NOMO-1 treated with dmso at 0.1 percent for 144 hours (cell line): ENCODE measurements at regions not wholly inside any gene's neighbourhood (a gene's known extent, or its start where the extent isn't known, plus 50 kb on each side); places are given as distances from the start of the nearest gene placed in this dataset.
A peak's percentile ranks its signal among the peaks of the same experiment; 100 is the strongest.

Source experiments
- DNase-seq: peaks from one replicate; lab custom pipeline; 2025; ENCODE audit not compliant: unreplicated experiment; lab: John Stamatoyannopoulos, UW

DNA sequence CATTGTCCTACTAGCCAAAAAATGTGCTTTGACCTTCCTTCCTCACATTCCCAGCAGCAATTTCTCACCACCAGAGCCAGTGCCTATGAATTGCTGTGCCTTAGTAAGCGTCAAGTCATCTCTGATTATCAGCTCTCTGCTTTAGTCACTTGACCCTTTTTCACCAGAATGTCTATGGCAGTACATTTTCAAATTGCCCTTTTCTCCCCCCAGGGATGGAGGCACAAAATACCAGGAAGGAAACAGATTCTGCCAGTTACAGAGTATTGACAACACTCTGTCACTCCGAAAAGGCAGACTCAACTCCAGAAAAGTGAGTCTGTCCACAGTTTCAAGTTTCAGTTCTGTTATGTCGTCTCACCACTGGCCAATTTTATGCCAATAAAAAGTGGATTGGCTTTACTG is 167.4 kb downstream of the TNFSF18 start:
- no peak for DNase-seq

DNA sequence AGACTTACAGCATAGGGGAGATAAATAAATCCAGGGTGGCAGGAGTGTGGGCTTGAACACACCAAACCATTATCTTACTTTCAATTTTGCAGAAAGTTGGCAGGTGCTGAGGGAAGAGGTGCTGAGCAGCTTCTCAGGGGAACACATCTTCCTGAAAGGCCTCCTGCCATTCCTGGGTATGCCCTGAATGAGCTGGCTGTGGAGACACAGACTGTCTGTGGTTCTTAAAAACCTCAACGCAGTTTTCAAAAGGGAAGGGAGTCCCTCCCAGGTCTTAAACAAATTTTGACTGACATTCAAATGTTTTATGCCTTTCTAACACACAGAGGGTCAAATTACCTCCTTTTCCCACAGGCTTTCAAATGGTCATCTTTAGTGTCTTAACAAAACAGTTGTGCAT is 166.9 kb downstream of the TNFSF18 start:
- no peak for DNase-seq

DNA sequence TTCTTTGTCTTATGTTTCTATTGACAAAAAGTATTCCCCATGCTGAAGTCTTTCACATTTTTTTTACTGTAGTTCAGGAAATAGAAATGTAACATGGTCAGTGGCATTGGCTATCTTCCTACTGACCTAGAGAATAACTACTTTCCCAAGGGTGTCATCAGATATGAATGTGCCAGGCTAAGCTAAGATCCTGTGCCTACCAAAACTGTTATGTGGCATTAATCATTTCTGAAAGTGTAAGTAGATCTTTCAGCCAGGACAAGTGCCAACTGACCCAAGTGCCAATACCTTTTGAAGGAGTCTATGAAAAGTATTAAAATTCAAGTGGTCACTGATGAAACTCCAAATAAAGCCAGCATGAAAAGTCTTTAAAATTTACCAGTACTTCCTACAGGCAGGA is 165.3 kb downstream of the TNFSF18 start:
- no peak for DNase-seq

DNA sequence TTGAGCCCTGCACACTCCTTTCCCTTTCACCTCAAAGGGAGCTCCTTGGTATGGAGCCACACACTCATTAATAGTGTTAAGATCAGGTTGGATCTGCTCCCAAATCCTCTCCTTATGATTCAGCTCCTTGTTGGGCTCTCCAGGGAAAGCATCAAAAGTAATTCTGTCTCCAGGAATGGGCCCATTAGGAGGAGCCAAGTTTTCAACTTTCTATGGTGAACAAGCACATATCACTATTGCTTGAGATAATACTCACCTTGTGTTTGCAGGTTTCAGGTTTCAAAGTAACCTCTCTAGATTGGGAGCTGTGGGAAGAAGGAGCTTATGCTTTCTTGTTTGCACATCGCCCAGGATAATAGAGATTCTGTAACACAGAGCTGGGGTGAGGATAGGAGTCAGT is 164.8 kb downstream of the TNFSF18 start:
- no peak for DNase-seq

DNA sequence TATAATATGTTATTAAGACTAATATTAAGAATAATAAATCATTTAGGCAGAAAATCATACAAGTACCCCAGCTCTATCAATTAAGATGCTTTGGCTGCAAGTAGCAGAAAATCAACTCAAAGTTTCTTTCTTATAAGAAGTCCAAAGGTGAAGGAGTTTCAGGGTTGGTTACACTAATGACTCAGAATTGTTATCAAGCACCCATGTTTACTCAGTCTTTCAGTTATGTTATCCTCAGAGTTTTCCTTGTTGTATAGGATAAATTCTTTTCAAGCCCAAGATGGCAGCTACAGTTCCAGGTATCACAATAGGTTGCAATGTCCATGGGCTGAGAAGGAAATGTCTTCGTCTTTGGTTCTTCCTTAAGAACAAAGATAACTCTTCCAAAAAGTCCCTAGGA is 163.6 kb downstream of the TNFSF18 start:
- no peak for DNase-seq

DNA sequence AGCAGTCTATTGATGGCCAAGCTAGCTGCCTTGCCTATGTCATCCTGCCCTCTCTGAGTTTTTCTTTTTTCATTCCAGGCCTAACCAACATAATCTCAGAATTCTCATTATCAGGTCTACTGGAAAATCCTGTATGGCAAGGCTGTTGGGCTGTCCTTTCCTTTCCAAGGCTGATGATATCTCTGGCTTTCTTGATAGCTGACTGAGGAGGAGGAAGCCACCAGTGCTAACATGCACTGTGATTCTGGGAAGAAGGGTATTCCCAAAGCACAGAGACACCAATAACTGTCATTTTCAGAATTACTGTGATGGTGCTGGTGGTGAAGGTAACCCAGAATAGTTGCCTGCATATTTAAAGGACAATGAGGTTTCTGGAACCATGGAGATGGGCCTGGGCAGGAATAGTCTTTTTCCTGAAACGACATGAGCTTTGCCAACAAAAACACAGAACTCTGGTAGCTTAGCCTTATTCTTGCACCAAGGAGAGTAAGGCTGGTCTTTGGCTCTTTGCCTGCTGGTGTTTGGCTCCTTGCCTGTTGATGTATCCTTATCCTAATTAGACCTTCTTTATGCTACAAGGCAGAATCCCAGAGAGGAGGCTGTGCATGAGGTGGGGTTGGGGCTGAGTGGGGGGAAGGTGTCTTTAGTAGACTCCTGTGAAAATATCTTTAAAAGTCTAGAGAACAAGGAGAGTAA is 157.4 kb downstream of the TNFSF18 start:
- DNase-seq, result no peak

DNA sequence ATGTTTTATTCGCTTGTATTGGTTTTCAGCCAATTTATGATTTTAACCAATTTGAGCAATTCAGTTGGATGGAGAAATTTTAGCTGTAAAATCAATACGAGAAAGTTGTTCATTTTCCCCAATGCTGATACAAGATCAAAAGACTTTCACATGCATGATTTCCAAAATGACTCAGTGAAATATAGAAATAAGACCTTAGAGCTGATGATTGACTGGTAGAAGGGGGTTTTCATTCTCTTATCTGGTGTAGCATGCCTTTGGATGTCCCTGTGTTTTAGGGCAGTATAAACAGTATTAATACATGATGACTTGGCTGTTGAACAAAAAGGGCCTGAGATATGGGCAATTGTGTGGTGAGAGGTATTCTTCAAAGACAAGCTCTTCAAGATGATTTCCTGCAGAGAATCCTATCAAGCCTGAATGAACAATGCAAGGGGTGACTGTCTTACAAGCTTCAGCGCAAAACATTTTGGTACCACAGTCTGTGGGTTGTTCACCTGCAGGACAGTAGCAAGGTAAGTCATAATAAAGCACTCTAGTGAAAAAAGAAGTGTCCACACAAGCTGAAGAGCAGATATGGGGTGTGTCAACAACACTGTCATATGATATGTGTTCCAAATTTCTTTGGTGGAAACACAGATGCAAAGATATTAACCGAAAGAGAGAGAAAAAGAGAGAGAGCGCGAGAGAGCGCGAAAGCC is 156.2 kb downstream of the TNFSF18 start:
- DNase-seq, result no peak

DNA sequence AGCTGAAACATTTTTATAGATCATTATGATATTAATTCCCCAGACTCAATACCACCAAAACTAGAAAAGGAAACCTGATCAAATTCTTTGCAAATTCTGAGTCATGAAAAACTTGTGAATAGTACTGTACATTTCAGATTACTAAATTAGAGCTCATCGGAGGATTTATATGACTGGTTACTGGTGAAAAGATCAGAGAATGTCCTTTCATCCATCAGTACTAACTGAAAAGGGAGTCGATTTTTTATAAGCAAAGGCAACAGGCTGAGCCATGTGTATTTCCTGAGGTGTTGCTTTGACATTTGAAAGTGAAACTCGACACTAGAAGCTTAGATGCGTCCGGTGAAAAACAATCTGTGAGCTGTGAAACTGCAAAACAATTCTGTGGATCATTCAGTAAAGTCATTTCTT is 155.7 kb downstream of the TNFSF18 start:
- no peak for DNase-seq

DNA sequence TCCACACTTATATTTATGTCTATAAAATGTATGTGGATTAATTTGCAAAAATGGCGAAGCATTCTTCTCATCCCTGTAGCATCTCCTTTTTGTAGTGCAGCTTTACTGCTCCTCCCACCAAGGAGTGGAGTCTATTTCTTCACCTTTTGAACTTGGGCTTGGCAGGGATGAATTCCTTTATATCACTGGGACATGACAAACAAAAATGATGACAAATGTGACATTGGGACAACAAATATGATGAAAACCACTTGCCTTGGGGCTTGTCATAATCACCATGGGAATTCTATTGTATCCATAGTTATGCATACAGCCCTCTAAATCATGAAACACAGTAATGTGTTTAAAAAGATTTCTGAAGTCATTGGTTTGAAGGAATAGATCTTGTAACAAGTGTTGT is 155.0 kb downstream of the TNFSF18 start:
- DNase-seq, result no peak

DNA sequence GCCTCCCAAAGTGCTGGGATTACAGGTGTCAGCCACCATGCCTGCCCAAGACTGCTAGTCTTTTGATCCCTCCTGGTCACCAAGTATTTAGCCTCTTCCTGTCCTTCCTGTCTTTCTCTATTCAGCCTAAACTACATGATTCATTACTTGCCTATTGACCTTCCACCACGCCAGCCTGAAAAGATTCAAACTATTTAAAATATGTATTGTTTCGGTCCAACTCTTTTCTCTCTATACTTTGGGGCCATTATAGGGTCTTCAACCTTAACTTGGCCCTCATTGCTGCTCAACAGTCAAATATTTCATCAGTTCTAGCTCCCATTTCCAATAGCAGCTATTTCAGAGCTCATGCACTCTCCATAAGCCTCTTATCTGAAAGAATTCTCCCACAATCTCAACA is 153.0 kb downstream of the TNFSF18 start:
- no peak for DNase-seq

DNA sequence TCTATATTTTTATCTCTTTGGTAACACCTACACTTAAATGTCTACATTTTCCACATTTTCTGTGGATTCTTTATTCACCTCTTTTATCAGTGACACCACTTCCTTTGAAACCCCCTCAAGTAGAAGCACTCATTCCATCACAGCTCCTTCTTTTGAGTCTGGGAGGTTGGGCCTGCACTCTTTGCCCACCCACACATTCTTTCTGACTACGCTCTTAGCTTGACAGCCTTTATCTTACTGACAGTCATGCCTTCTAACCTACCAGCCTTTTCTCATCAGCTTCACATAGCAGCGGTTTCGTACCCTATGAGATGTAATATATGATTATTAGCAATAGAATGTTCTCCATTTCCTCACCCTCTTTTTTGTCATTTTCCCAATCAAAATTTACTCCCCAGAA is 151.9 kb downstream of the TNFSF18 start:
- DNase-seq, result no peak

DNA sequence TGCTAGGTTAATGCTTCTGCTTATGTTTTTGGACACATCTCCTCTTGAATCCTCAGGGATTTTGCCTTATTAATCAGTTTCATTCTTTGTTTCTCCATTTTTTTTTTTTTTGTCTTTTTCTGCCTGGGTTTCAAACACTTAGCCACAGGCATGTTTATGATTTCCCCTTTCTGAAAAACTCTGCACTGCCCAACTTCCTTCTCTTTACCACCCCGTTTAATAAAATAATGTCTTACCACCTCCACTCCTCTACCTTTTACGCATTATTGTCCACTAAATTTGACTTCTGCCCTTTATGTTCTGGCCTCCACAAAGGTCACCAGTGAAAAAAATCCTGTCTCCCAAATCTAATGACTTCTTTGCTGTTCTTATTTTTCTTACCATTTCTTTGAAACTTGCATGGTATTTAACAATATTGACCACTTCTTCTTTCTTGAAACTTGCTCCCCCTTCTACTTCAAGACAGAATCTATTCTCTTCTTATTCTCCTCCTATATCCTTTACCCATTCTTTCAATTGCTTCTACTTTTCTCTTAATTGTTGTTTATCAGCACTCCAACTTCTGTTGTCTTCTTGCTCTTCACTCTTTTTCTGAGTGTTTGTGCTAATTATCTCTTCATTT is 150.3 kb downstream of the TNFSF18 start:
- DNase-seq, result peak; percentile 46

DNA sequence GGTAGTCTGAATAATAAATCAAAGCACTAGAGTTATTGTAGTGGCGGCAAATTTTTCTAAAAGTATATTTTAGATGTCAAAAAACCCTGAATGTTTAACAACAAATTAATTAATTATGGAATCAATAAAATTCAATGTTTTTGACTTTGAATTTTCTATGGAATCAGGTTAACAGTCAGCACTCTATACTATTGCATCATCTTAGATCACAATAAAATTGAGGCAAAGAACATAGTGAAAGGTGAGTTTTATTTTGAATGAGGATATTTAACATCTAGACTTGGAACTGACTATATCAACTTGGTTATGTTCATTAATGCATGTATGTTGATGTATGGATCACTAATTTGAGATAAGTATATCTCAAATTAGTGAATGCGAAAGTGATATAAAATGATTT is 148.5 kb downstream of the TNFSF18 start:
- DNase-seq, result no peak

DNA sequence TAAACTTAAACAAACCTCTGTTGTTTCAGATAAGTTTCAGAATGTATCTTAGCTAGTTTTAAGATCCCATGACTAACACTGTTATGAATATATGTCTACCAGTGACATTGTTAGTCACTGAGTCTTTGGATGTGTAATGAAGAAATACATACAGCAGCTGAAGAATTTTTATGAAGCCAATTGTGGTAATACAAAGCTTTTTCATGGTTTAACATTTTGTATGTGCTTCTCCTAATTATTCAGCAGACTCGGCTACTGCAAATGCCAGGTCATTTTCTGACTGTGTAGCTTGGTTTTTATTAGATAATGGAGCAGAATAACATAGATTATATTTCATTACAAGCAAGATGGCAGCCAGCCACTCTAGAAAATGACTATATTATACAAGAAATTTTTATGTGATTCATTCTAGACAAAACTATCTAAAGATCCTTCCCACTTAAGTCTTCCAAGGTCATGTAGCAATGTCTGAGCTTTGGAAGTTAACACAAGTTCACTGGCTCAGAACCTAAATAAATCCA is 147.8 kb downstream of the TNFSF18 start:
- no peak for DNase-seq

DNA sequence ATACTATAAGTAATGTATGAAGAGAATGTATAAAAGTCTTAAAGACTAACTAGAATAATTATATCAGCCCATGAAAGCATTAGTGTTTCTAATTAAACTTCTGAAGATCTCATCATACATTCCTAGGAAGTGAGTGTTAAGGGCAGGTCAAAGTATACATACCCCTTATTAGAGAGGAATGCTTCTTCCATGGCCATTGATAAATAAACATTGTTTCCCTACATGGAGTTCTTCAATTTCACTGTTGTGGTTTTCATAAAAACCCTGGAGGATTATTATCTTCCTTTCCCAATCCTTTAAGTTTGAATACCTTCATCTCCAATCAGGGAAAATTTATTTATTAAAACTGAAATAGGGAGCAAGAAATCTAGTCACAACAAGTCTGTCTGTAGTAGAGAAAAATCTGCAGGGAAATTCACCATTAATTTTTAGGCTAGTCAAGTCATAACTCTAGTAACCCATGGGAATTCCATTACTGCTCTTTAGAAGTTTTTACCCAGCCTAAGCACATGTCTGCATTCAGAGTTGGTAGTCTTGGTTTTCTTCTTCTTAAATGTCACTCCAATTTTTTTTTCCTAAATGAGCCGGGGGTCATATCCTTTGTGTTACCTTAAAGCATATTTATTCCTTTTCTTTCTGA is 147.0 kb downstream of the TNFSF18 start:
- DNase-seq, result no peak

DNA sequence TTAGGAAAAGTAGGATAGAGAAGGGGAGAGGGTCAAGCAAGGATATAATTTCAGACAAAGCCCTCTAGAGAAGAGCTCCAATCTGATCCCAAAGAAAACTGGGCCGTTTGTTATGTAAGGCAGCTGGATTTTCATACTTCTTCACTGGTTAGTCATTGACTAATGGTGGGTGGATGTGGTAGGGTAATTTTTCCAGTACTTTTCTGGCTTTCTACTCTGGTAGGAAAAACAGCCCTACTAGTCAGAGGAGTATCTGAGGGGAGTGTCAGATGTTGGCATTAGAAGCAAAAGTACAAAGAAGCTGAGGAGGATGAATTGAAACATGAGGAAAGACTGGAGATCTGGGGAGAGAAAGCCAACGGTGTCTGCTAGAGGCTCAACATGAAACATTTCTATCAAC is 145.3 kb downstream of the TNFSF18 start:
- DNase-seq, result no peak

DNA sequence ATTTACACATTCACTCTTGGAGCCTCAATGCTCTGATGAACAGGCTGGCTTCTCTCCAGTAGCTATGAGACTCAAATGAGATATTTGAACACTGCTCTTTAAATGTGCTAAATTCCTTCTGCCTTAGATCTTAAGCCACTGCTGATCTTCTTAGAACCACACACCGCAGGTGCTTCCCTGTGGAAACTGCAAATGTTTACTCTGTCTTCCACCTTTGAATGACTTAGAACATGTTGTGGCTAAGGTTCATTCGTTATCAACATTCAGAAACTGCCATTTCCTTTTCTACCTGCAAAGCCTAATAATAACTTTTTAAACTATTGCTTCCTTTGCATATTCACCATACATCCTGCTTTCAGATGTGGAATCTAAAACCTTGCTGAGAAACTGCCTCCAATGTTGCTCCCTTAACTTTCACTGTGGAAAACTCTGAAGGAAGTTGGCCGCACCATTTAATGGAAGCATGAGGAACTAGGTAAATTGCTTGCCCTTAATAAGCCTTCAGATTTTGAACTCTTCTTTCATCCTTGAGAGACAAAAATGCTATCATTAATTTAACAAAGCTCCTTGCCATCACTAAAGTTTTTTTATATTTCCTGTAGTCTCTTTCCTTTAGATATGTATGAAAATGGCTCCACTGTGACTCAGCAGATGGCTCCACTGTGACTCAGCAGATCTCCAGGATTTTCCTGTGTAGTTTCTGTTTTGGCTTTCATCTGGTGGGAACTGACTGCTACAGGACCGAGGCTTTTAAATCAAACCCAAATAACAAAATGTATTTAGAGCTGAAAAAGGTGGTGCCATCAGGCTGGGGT is 143.8 kb downstream of the TNFSF18 start:
- no peak for DNase-seq

DNA sequence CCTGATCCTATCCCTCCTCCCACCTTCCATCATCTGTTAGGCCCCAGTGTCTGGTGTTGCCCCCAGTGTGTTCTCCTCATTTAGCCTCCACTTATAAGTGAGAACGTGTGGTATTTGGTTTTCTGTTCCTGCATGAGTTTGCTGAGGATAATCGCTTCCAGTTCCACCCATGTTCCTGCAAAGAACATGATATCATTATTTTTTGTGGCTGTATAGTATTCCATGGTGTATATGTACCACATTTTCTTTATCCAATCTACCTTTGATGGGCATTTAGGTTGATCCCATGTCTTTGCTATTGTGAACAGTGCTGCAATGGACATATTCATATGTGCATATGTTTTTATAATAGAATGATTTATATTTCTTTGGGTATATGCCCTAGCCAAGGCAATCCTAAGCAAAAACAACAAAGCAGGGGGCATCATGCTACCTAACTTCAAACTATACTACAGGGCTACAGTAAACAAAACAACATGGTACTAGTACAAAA is 142.9 kb downstream of the TNFSF18 start:
- DNase-seq, result no peak

DNA sequence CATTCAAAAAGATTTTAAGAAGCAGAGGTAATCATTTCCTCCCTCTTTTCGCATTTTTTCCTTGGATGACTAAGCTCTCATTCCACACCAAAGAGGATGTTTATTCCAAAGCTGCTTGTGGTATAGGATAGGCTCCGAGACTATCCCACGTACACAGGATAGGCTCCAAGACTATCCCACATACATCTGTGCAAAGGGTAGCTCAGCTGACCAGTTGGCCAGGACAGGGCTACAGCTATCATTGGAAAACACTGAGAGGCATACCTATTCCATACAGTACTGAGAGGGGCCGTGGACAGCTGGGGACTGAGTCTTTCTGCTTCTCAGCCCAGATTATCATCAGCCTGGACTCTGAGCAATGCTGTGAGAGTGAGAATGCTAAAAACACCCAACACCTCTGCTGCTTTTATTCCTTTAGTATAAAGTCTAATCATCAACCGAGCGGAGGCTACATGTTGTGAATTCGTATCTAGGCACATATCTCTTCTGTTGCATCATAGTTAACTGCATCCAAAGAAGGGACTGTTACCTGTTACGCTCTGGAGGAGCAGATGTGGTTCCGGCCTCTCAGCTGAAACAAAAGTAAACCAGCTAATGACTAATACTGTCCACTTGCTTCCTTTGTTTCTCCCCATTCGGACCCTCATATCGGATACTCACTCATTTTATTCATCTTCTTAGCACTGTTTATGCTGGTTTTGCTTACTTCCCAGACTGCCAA is 141.0 kb downstream of the TNFSF18 start:
- DNase-seq, result no peak

DNA sequence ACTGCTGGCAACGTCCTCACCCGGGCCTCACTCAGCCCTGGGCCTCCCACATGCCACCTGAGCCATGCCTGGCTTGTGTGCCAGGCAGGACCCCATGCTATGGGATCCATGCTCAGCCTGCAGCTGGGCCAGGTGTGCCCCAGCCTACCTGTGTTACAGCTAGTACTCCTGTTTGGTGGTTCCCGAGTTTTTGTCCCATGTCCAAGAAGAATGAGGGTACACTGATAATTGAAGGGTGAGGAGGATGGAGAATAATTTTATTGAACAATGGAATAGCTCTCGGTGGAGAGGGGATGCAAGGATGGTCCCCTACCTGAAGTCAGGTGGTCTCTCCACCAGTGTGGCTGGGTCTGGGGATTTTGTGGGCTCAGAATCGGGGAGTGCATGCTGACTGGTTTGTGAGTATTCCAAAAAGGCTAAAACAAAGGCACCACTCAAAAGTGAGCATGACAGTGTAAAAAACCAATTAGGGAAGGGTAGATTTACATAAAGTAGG is 137.9 kb downstream of the TNFSF18 start:
- no peak for DNase-seq
